HepG2 (cell line): ENCODE measurements at regions not wholly inside any gene's neighbourhood (a gene's known extent, or its start where the extent isn't known, plus 50 kb on each side); places are given as distances from the start of the nearest gene placed in this dataset.

ENCODE experiments used
- ATAC-seq: fragments of 200-7000 bp; cut with Tn5 transposase; 3 replicates; pipeline ENCODE4 v1.9.1; 2020; ENCODE audit warnings: mild to moderate bottlenecking, moderate library complexity
- BruUV-seq: library from RNA; stranded (reverse); fragments of 400-500 nt; replicated peaks from 2 replicates; lab custom pipeline; 2021; lab: Mats Ljungman, UMichigan
- CTCF ChIA-PET: fragments of 300-600 bp; formaldehyde crosslinking; extraction: SDS; loops from one replicate; lab custom pipeline; 2021; ENCODE audit warnings: low total read pairs, inconsistent platforms, low intra/inter-chr PET ratio; lab: Yijun Ruan, JAX
- POLR2A ChIA-PET: fragments of 350-600 bp; sonication (Branson Sonifier 250); formaldehyde crosslinking; loops from one replicate; lab custom pipeline; 2020; ENCODE audit warnings: antibody characterized with exemption, inconsistent platforms; lab: Yijun Ruan, JAX
- DNase-seq: peaks from one replicate; pipeline ENCODE4 v3.0.0-alpha.2; 2015; ENCODE audit warnings: low spot score
- FAIRE-seq: peaks from 3 replicates; lab custom pipeline; 2011; peaks lifted over from hg19 to GRCh38; lab: Jason Lieb, UNC
- H2AFZ ChIP-seq: one replicate; pipeline ENCODE4 v1.6.1; 2011; ENCODE audit warnings: low read length, inconsistent platforms
- H3K27ac ChIP-seq: fragments of 300-600 bp; 3 replicates; pipeline ENCODE4 v1.8.0; 2011; ENCODE audit warnings: mixed run types, mild to moderate bottlenecking, mixed read lengths, low read length, inconsistent platforms; ENCODE audit not compliant: insufficient read depth; ENCODE audit errors: extremely low read length
- H3K27me3 ChIP-seq, 2 experiments: fragments of 200-600 bp in 1 of 2; 2 replicates in 1 of 2; 3 replicates in 1 of 2; pipeline versions ENCODE4 v1.6.0 to v1.8.0; 2011; ENCODE audit warnings: low read length in 2 of 2, mild to moderate bottlenecking in 2 of 2, moderate library complexity in 2 of 2, inconsistent platforms in 1 of 2; ENCODE audit not compliant: insufficient read depth in 2 of 2, control insufficient read depth in 1 of 2
- H3K36me3 ChIP-seq, 2 experiments: fragments of 200-600 bp in 1 of 2; replicated peaks in 1 of 2; 2 replicates in 1 of 2; 3 replicates in 1 of 2; pipeline versions ENCODE4 v1.5.1 to v1.8.0; 2011; ENCODE audit warnings: low read length in 2 of 2, inconsistent platforms in 1 of 2; ENCODE audit not compliant: insufficient read depth in 2 of 2, control insufficient read depth in 1 of 2
- H3K4me1 ChIP-seq: 2 replicates; pipeline ENCODE4 v1.5.1; 2012; ENCODE audit warnings: low read length, inconsistent platforms; ENCODE audit not compliant: insufficient read depth
- H3K4me2 ChIP-seq: 2 replicates; pipeline ENCODE4 v1.6.0; 2011; ENCODE audit warnings: low read depth, low read length, inconsistent platforms
- H3K4me3 ChIP-seq, 3 experiments: fragments of 200-600 bp in 1 of 3; sonication (generic), shearing (Covaris generic) in 1 of 3; replicated peaks in 1 of 3; 2 replicates each; pipeline ENCODE4 v1.5.1; 2011 to 2016; ENCODE audit warnings: low read length in 3 of 3, inconsistent platforms in 2 of 3, low read depth in 2 of 3, mild to moderate bottlenecking in 2 of 3, control low read depth in 1 of 3, mixed read lengths in 1 of 3; ENCODE audit not compliant: insufficient read depth in 1 of 3
- H3K79me2 ChIP-seq: one replicate; pipeline ENCODE4 v1.6.1; 2011; ENCODE audit warnings: low read length, inconsistent platforms; ENCODE audit not compliant: insufficient read depth
- H3K9ac ChIP-seq: 2 replicates; pipeline ENCODE4 v1.6.0; 2011; ENCODE audit warnings: mild to moderate bottlenecking, low read depth, low read length, inconsistent platforms; ENCODE audit not compliant: insufficient read depth
- H3K9me3 ChIP-seq: 2 replicates; pipeline ENCODE4 v1.5.1; 2012; ENCODE audit warnings: mild to moderate bottlenecking, low read length
- H4K20me1 ChIP-seq: 2 replicates; pipeline ENCODE4 v1.6.0; 2011; ENCODE audit warnings: inconsistent platforms, mild to moderate bottlenecking, low read length, moderate library complexity; ENCODE audit not compliant: insufficient read depth
- EHMT2 ChIP-seq: fragments of 200-600 bp; sonication (generic); IDR thresholded peaks from 2 replicates; pipeline ENCODE4 v1.7.0; 2017; ENCODE audit warnings: antibody characterized with exemption, low read depth, low read length, borderline replicate concordance
- GATA4 ChIP-seq: sonication (generic); IDR thresholded peaks from 2 replicates; pipeline ENCODE4 v1.6.1; 2016; ENCODE audit warnings: antibody characterized with exemption, low read depth, borderline replicate concordance
- GTF3A ChIP-seq: sonication (generic); formaldehyde crosslinking; conservative IDR thresholded peaks from 2 replicates; pipeline ENCODE4 v1.4.0; 2020; ENCODE audit warnings: mild to moderate bottlenecking, missing genetic modification reagents
- TBX3 ChIP-seq: fragments of 450-650 bp; IDR thresholded peaks from 2 replicates; pipeline ENCODE4 v1.6.1; 2017; ENCODE audit warnings: antibody characterized with exemption, mild to moderate bottlenecking, inconsistent platforms, borderline replicate concordance
- WGBS: methylation state at CpG from one replicate; pipeline ENCODE4 v1.1.6; 2017; ENCODE audit warnings: low lambda C conversion rate; 5-methylcytosine and 5-hydroxymethylcytosine counted together
- in situ Hi-C: cut with HindIII; loops from 2 replicates; pipeline ENCODE4 v1.10.0; 2017; ENCODE audit warnings: low pct_unique_long_range_greater_than_20kb; ENCODE audit not compliant: extremely low pct_ligation_motif_present
- intact Hi-C: fragments of 100-400 bp; cut with micrococcal nuclease; formaldehyde crosslinking; loops from one replicate; pipeline ENCODE4 v1.10.0; 2022; ENCODE audit not compliant: unreplicated experiment
- TF ChIP-seq, protein P1 (sequence below): sonication (generic); formaldehyde crosslinking; IDR thresholded peaks from 2 replicates; pipeline ENCODE4 v1.4.0; 2020; ENCODE audit warnings: missing genetic modification reagents, borderline replicate concordance
- TF ChIP-seq, protein P2 (sequence below): sonication (generic); formaldehyde crosslinking; IDR thresholded peaks from 2 replicates; pipeline ENCODE4 v1.4.0; 2020; ENCODE audit warnings: missing genetic modification reagents
- TF ChIP-seq, protein P3 (sequence below): sonication (generic); formaldehyde crosslinking; IDR thresholded peaks from 2 replicates; pipeline ENCODE4 v1.4.0; 2020; ENCODE audit warnings: missing genetic modification reagents

DNA sequence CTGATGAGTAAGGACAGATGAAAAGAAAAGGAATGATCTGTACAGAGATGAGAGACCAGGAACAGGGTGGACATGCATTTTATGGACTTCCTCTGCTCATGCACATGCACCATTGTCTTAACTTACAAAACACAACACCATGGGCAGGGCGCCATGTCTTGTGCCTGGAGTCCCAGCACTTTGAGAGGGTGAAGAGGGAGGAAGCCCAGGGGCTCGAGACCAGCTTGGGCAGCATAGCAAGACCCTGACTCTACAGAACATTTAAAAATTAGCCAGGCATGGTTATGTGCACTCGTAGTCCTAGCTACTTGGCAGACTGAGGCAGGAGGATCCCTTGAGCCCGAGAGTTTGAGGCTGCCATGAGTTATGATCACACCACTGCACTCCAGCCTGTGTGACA is 86.9 kb downstream of the ZFP36L2 start (continued):
- TF ChIP-seq, protein P1, sequence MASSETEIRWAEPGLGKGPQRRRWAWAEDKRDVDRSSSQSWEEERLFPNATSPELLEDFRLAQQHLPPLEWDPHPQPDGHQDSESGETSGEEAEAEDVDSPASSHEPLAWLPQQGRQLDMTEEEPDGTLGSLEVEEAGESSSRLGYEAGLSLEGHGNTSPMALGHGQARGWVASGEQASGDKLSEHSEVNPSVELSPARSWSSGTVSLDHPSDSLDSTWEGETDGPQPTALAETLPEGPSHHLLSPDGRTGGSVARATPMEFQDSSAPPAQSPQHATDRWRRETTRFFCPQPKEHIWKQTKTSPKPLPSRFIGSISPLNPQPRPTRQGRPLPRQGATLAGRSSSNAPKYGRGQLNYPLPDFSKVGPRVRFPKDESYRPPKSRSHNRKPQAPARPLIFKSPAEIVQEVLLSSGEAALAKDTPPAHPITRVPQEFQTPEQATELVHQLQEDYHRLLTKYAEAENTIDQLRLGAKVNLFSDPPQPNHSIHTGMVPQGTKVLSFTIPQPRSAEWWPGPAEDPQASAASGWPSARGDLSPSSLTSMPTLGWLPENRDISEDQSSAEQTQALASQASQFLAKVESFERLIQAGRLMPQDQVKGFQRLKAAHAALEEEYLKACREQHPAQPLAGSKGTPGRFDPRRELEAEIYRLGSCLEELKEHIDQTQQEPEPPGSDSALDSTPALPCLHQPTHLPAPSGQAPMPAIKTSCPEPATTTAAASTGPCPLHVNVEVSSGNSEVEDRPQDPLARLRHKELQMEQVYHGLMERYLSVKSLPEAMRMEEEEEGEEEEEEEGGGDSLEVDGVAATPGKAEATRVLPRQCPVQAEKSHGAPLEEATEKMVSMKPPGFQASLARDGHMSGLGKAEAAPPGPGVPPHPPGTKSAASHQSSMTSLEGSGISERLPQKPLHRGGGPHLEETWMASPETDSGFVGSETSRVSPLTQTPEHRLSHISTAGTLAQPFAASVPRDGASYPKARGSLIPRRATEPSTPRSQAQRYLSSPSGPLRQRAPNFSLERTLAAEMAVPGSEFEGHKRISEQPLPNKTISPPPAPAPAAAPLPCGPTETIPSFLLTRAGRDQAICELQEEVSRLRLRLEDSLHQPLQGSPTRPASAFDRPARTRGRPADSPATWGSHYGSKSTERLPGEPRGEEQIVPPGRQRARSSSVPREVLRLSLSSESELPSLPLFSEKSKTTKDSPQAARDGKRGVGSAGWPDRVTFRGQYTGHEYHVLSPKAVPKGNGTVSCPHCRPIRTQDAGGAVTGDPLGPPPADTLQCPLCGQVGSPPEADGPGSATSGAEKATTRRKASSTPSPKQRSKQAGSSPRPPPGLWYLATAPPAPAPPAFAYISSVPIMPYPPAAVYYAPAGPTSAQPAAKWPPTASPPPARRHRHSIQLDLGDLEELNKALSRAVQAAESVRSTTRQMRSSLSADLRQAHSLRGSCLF: no peak
- TF ChIP-seq TBX3 (no peak), GATA4 (no peak)

DNA sequence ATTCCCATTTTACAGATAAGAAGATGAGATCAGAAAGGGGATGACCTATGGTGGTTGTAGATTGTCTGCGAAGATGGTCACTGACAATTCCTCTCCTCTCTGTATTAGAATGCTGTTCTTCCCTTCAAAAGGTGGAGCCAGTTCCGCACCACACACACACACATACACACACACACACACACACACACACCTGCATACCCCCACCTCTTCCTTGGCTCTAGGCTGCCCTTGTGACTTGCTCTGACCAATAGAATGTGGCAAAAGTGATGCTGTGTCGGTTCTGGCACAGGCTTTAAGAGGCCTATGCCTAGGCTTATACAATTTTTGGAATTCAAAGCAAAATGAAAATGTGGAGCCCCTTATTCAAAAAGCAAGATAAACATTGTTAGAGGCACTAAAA is 88.0 kb downstream of the ZFP36L2 start:
- WGBS: 95% methylated on average over 3 of the region's 3 CpGs
- Histone ChIP-seq H3K27me3 (no peaks in the 10 kb centered on the region), H4K20me1 (no peaks in the 10 kb centered on the region), H3K79me2 (no peaks in the 10 kb centered on the region), H3K4me3 (no peak overlapping the region), H3K4me2 (no peak overlapping the region), H3K36me3 (no peaks in the 10 kb centered on the region), H3K9ac (no peak overlapping the region), H3K27ac (no peak overlapping the region), H3K9me3 (no peaks in the 10 kb centered on the region), H2AFZ (no peak overlapping the region), H3K4me1 (peaks cover 45% of the 10 kb centered on the region)
- intact Hi-C loops (no loop called here), in situ Hi-C loops (no loop called here)
- BruUV-seq: no TSS peak
- FAIRE-seq (no peak), ATAC-seq (no peak), DNase-seq (no peak)
- TF ChIP-seq, protein P2, sequence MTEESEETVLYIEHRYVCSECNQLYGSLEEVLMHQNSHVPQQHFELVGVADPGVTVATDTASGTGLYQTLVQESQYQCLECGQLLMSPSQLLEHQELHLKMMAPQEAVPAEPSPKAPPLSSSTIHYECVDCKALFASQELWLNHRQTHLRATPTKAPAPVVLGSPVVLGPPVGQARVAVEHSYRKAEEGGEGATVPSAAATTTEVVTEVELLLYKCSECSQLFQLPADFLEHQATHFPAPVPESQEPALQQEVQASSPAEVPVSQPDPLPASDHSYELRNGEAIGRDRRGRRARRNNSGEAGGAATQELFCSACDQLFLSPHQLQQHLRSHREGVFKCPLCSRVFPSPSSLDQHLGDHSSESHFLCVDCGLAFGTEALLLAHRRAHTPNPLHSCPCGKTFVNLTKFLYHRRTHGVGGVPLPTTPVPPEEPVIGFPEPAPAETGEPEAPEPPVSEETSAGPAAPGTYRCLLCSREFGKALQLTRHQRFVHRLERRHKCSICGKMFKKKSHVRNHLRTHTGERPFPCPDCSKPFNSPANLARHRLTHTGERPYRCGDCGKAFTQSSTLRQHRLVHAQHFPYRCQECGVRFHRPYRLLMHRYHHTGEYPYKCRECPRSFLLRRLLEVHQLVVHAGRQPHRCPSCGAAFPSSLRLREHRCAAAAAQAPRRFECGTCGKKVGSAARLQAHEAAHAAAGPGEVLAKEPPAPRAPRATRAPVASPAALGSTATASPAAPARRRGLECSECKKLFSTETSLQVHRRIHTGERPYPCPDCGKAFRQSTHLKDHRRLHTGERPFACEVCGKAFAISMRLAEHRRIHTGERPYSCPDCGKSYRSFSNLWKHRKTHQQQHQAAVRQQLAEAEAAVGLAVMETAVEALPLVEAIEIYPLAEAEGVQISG (CRISPR knock-in tag): no peak
- TF ChIP-seq GTF3A (CRISPR knock-in tag) (no peak), EHMT2 (no peak)
- TF ChIP-seq, protein P3, sequence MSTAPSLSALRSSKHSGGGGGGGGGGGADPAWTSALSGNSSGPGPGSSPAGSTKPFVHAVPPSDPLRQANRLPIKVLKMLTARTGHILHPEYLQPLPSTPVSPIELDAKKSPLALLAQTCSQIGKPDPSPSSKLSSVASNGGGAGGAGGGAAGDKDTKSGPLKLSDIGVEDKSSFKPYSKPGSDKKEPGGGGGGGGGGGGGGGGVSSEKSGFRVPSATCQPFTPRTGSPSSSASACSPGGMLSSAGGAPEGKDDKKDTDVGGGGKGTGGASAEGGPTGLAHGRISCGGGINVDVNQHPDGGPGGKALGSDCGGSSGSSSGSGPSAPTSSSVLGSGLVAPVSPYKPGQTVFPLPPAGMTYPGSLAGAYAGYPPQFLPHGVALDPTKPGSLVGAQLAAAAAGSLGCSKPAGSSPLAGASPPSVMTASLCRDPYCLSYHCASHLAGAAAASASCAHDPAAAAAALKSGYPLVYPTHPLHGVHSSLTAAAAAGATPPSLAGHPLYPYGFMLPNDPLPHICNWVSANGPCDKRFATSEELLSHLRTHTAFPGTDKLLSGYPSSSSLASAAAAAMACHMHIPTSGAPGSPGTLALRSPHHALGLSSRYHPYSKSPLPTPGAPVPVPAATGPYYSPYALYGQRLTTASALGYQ (CRISPR knock-in tag): no peak
- CTCF ChIA-PET: no interaction called here
- POLR2A ChIA-PET: no interaction called here
